Uterus (tissue), 2 donors: ENCODE measurements at regions not wholly inside any gene's neighbourhood (a gene's known extent, or its start where the extent isn't known, plus 50 kb on each side); places are given as distances from the start of the nearest gene placed in this dataset.

Source experiments
- POLR2A ChIP-seq, 2 donors: fragments of 450-650 bp; IDR thresholded peaks; one replicate each; pipeline ENCODE4 v1.6.1; 2016; ENCODE audit warnings: antibody characterized with exemption in 2 of 2, mild to moderate bottlenecking in 1 of 2, moderate library complexity in 1 of 2
- TF ChIP-seq, protein P1 (sequence below), 4 experiments: fragments of 200-600 bp in 2 of 4; fragments of 450-650 bp in 2 of 4; sonication (generic) in 2 of 4; IDR thresholded peaks; one replicate each; pipeline ENCODE4 v1.5.1; 2016 to 2019; ENCODE audit warnings: antibody characterized with exemption in 4 of 4, mild to moderate bottlenecking in 2 of 4, moderate library complexity in 1 of 4

- TF ChIP-seq, protein P1, sequence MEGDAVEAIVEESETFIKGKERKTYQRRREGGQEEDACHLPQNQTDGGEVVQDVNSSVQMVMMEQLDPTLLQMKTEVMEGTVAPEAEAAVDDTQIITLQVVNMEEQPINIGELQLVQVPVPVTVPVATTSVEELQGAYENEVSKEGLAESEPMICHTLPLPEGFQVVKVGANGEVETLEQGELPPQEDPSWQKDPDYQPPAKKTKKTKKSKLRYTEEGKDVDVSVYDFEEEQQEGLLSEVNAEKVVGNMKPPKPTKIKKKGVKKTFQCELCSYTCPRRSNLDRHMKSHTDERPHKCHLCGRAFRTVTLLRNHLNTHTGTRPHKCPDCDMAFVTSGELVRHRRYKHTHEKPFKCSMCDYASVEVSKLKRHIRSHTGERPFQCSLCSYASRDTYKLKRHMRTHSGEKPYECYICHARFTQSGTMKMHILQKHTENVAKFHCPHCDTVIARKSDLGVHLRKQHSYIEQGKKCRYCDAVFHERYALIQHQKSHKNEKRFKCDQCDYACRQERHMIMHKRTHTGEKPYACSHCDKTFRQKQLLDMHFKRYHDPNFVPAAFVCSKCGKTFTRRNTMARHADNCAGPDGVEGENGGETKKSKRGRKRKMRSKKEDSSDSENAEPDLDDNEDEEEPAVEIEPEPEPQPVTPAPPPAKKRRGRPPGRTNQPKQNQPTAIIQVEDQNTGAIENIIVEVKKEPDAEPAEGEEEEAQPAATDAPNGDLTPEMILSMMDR (IDR thresholded peaks at IDR 0.05), result no peak
- TF ChIP-seq POLR2A (IDR thresholded peaks at IDR 0.05), result no peak
These were observed 592.5 kb upstream of the NOVA1 start for GRCh38 chr14:27190296-27190695.
